ENCODE measurements at regions not wholly inside any gene's neighbourhood (a gene's known extent, or its start where the extent isn't known, plus 50 kb on each side); places are given as distances from the start of the nearest gene placed in this dataset.

- no peak for DNase-seq
Observed at GRCh38 chr2:129732630-129733026, 246.8 kb upstream of the RAB6C start.

- DNase-seq: no peak
Observed at GRCh38 chr2:129733041-129733440, 246.4 kb upstream of the RAB6C start.

- no peak for DNase-seq
Observed at GRCh38 chr2:129733579-129733978, 245.9 kb upstream of the RAB6C start.

GRCh38 chr2:129734343-129735034, 245.0 kb upstream of the RAB6C start:
- no peak for DNase-seq

- DNase-seq: no peak
Observed at GRCh38 chr2:129735576-129735975, 243.9 kb upstream of the RAB6C start.

- DNase-seq: no peak
Observed at GRCh38 chr2:129737660-129738527, 241.6 kb upstream of the RAB6C start.

GRCh38 chr2:129738799-129739198, 240.7 kb upstream of the RAB6C start:
- DNase-seq: no peak

- DNase-seq: no peak
Observed at GRCh38 chr2:129740504-129740903, 239.0 kb upstream of the RAB6C start.

- DNase-seq: no peak
Observed at GRCh38 chr2:129741165-129741564, 238.3 kb upstream of the RAB6C start.

- DNase-seq: no peak
Observed at GRCh38 chr2:129741623-129742022, 237.8 kb upstream of the RAB6C start.

GRCh38 chr2:129742415-129743180, 236.9 kb upstream of the RAB6C start:
- no peak for DNase-seq

GRCh38 chr2:129744141-129744540, 235.3 kb upstream of the RAB6C start:
- no peak for DNase-seq

- no peak for DNase-seq
Observed at GRCh38 chr2:129744649-129745048, 234.8 kb upstream of the RAB6C start.

- DNase-seq: no peak
Observed at GRCh38 chr2:129747500-129748125, 231.9 kb upstream of the RAB6C start.

- DNase-seq: no peak
Observed at GRCh38 chr2:129748250-129748649, 231.2 kb upstream of the RAB6C start.

GRCh38 chr2:129748653-129749052, 230.8 kb upstream of the RAB6C start:
- peak; percentile 26 for DNase-seq

- DNase-seq: no peak
Observed at GRCh38 chr2:129751409-129751808, 228.1 kb upstream of the RAB6C start.

- DNase-seq: peak; percentile 25
Observed at GRCh38 chr2:129752176-129752575, 227.3 kb upstream of the RAB6C start.

- no peak for DNase-seq
Observed at GRCh38 chr2:129752686-129753085, 226.8 kb upstream of the RAB6C start.

- no peak for DNase-seq
Observed at GRCh38 chr2:129753261-129753660, 226.2 kb upstream of the RAB6C start.

- peak; percentile 31 for DNase-seq
Observed at GRCh38 chr2:129754421-129754820, 225.0 kb upstream of the RAB6C start.

GRCh38 chr2:129754831-129755230, 224.6 kb upstream of the RAB6C start:
- DNase-seq: no peak

- no peak for DNase-seq
Observed at GRCh38 chr2:129755786-129756185, 223.7 kb upstream of the RAB6C start.

Data from NCI-H526 treated with DMSO at 0.1 percent for 48 hours (cell line).